ENCODE measurements at regions not wholly inside any gene's neighbourhood (a gene's known extent, or its start where the extent isn't known, plus 50 kb on each side); places are given as distances from the start of the nearest gene placed in this dataset.

- no peak for DNase-seq
- no peak overlapping the region for H3K9ac ChIP-seq
- no peaks in the 10 kb centered on the region for H3F3A ChIP-seq (replicated peaks; ENCODE audit: insufficient read depth)
- no peaks in the 10 kb centered on the region for H3K9me2 ChIP-seq
- CTCF ChIA-PET, result interaction anchor here (1.1 kb wide), 1 partner anchor 34 kb away, joined by 3 read pairs; no protein-coding TSS in a partner anchor
- POLR2A ChIA-PET, result no interaction called here
- no peaks in the 10 kb centered on the region for H3K9me3 ChIP-seq
- no peak overlapping the region for H3K4me3 ChIP-seq (ENCODE audit: low read depth in 2 of 2, low read length in 1 of 2)
- no peaks in the 10 kb centered on the region for H3K79me2 ChIP-seq (ENCODE audit: insufficient read depth)
- H3K36me3 ChIP-seq (replicated peaks in 1 of 2; ENCODE audit: control insufficient read depth in 1 of 2, insufficient read depth in 2 of 2, low read length in 1 of 2), result no peaks in the 10 kb centered on the region
- H3K4me1 ChIP-seq (ENCODE audit: control insufficient read depth in 1 of 2, insufficient read depth in 2 of 2, low read depth in 1 of 2, low read length in 1 of 2), result no peaks in the 10 kb centered on the region
- H3K27me3 ChIP-seq (ENCODE audit: insufficient read depth), result peaks cover 18% of the 10 kb centered on the region
- H3K27ac ChIP-seq (ENCODE audit: low read depth in 2 of 2, low read length in 1 of 2), result no peak overlapping the region
- H2AFZ ChIP-seq (ENCODE audit: low read depth), result no peak overlapping the region
- H3K4me2 ChIP-seq, result no peak overlapping the region
- TF ChIP-seq CTCF (IDR thresholded peaks at IDR 0.05), result no peak
- no peak for TF ChIP-seq CHD2 (IDR thresholded peaks at IDR 0.05; ENCODE audit: low read length, partially characterized antibody)
- TF ChIP-seq JUND (IDR thresholded peaks at IDR 0.05), result no peak
- no peak for TF ChIP-seq ZBTB33 (IDR thresholded peaks at IDR 0.05; ENCODE audit: borderline replicate concordance, low read depth)
- TF ChIP-seq IRF3 (IDR thresholded peaks at IDR 0.05; ENCODE audit: low read depth, low read length), result no peak
- no peaks in the 10 kb centered on the region for H4K20me1 ChIP-seq (ENCODE audit: insufficient read depth)
Observed at GRCh38 chr14:75341620-75342019, 63.0 kb downstream of the FOS start.

DNA sequence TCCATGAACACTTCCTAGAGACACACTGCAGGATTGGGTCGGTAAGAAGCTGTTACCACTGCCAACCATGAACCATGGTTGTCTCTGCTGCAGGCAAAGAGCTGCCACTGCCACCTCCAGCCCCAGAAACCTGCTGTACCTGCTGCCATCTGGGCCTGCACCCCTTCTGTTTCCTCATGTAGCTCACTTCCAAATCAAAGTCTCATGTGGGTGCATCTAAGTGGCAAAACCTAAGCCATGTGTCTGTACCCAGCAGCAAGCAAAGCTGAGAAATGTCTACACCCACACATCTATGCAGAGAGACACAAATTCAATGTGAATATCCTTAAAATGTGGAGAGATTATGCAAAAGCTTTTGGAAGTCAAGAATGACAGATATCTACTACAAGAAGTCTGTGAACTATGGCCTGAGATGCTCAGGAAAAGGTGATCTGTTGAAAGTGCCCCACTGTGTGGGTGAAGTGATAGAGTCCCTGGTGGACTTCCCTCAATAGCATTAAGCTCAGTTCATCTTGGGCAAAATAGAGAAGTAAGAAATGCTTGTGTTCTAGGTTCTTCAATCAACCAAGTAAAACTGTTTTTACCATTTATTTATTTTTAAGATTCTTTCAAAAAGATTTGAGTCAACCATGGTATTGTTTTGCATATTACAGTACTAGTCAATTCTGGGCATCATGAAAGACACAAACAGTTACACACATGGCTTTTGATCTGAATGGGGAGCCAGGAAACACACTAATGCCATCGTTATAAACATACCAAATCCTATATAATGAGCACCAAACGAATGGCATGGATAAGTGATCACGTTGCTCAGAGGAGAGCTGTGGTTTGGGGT lies 64.4 kb downstream of the FOS start:
- no peak overlapping the region for H3K4me2 ChIP-seq
- DNase-seq, result no peak
- no peaks in the 10 kb centered on the region for H3K79me2 ChIP-seq (ENCODE audit: insufficient read depth)
- no peaks in the 10 kb centered on the region for H3K9me2 ChIP-seq
- H3F3A ChIP-seq (replicated peaks; ENCODE audit: insufficient read depth), result no peaks in the 10 kb centered on the region
- H3K27ac ChIP-seq (ENCODE audit: low read depth in 2 of 2, low read length in 1 of 2), result no peak overlapping the region
- H3K4me3 ChIP-seq (ENCODE audit: low read depth in 2 of 2, low read length in 1 of 2), result no peak overlapping the region
- WGBS (ENCODE audit: low lambda C conversion rate), result 24% methylated on average over 4 of the region's 4 CpGs
- no peak overlapping the region for H2AFZ ChIP-seq (ENCODE audit: low read depth)
- POLR2A ChIA-PET, result no interaction called here
- no peak overlapping the region for H3K9ac ChIP-seq
- H3K9me3 ChIP-seq, result no peaks in the 10 kb centered on the region
- CTCF ChIA-PET, result interaction anchor here (0.8 to 0.9 kb wide), 2 partner anchors 34 to 35 kb away, joined by 3 read pairs; no protein-coding TSS in a partner anchor
- H3K36me3 ChIP-seq (replicated peaks in 1 of 2; ENCODE audit: control insufficient read depth in 1 of 2, insufficient read depth in 2 of 2, low read length in 1 of 2), result no peaks in the 10 kb centered on the region
- H3K27me3 ChIP-seq (ENCODE audit: insufficient read depth), result peaks cover 11% of the 10 kb centered on the region
- no peaks in the 10 kb centered on the region for H3K4me1 ChIP-seq (ENCODE audit: control insufficient read depth in 1 of 2, insufficient read depth in 2 of 2, low read depth in 1 of 2, low read length in 1 of 2)
- no peaks in the 10 kb centered on the region for H4K20me1 ChIP-seq (ENCODE audit: insufficient read depth)
- no peak for TF ChIP-seq CTCF (IDR thresholded peaks at IDR 0.05)
- no peak for TF ChIP-seq ZBTB33 (IDR thresholded peaks at IDR 0.05; ENCODE audit: borderline replicate concordance, low read depth)
- no peak for TF ChIP-seq IRF3 (IDR thresholded peaks at IDR 0.05; ENCODE audit: low read depth, low read length)
- TF ChIP-seq ELF1 (IDR thresholded peaks at IDR 0.05), result no peak
- no peak for TF ChIP-seq NFIC (IDR thresholded peaks at IDR 0.05; ENCODE audit: borderline replicate concordance)
- no peak for TF ChIP-seq EZH2phosphoT487 (IDR thresholded peaks at IDR 0.05; ENCODE audit: borderline replicate concordance, low read depth)
- TF ChIP-seq FOXJ3 (CRISPR knock-in tag; IDR thresholded peaks at IDR 0.05), result no peak
- no peak for TF ChIP-seq YY1 (IDR thresholded peaks at IDR 0.05; ENCODE audit: low read depth)
- TF ChIP-seq CHD2 (IDR thresholded peaks at IDR 0.05; ENCODE audit: low read length, partially characterized antibody), result no peak

Measured in SK-N-SH (cell line).